ENCODE measurements at regions not wholly inside any gene's neighbourhood (a gene's known extent, or its start where the extent isn't known, plus 50 kb on each side); places are given as distances from the start of the nearest gene placed in this dataset.

DNA sequence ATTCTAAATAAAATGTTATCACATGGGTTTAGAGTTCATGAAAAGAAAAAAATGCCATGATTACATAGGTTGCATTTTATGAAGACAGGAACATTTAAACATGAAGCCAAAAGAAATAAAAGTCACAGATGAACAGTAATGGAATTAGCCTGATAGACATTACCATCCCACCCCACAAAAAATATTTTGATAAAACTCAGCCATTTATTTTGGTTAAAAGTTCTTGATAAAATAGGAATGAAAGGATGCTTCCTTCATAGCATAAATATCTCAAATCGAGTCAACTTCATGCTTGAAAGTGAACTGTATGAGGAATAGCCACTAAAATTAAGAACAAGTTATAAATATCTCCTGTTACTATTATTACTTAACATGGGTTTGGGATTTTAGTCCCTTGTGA is 101.9 kb upstream of the TMC3 start:
- TF ChIP-seq, protein P1, sequence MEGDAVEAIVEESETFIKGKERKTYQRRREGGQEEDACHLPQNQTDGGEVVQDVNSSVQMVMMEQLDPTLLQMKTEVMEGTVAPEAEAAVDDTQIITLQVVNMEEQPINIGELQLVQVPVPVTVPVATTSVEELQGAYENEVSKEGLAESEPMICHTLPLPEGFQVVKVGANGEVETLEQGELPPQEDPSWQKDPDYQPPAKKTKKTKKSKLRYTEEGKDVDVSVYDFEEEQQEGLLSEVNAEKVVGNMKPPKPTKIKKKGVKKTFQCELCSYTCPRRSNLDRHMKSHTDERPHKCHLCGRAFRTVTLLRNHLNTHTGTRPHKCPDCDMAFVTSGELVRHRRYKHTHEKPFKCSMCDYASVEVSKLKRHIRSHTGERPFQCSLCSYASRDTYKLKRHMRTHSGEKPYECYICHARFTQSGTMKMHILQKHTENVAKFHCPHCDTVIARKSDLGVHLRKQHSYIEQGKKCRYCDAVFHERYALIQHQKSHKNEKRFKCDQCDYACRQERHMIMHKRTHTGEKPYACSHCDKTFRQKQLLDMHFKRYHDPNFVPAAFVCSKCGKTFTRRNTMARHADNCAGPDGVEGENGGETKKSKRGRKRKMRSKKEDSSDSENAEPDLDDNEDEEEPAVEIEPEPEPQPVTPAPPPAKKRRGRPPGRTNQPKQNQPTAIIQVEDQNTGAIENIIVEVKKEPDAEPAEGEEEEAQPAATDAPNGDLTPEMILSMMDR (conservative IDR thresholded peaks at IDR 0.05) = no peak
- no peak for TF ChIP-seq ZFX (IDR thresholded peaks at IDR 0.05)

Data from C4-2B (cell line).